ENCODE measurements at regions not wholly inside any gene's neighbourhood (a gene's known extent, or its start where the extent isn't known, plus 50 kb on each side); places are given as distances from the start of the nearest gene placed in this dataset.

DNA sequence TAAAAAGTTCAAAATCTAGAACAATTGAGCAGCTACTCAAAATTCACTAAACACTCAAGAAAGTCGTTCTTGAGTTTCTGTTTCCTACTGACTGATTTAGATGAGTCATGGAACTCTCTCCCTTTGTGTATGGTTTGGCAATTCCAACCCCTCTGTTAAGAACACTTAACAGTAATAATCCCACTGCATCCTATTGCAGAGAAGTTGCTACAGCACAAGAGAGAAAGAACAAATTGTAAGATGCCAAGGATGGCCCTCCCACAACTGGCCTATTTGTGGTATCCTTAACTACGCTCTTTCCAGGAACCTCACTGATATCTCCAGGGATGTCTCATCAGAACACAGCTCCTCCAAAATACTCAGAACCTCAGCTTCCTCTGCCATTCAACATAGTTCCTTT is 701.8 kb upstream of the TENM3 start:
- no peaks in the 10 kb centered on the region for H3K9me3 ChIP-seq
- TF ChIP-seq, protein P1, sequence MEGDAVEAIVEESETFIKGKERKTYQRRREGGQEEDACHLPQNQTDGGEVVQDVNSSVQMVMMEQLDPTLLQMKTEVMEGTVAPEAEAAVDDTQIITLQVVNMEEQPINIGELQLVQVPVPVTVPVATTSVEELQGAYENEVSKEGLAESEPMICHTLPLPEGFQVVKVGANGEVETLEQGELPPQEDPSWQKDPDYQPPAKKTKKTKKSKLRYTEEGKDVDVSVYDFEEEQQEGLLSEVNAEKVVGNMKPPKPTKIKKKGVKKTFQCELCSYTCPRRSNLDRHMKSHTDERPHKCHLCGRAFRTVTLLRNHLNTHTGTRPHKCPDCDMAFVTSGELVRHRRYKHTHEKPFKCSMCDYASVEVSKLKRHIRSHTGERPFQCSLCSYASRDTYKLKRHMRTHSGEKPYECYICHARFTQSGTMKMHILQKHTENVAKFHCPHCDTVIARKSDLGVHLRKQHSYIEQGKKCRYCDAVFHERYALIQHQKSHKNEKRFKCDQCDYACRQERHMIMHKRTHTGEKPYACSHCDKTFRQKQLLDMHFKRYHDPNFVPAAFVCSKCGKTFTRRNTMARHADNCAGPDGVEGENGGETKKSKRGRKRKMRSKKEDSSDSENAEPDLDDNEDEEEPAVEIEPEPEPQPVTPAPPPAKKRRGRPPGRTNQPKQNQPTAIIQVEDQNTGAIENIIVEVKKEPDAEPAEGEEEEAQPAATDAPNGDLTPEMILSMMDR (IDR thresholded peaks at IDR 0.05) = no peak
- H3K36me3 ChIP-seq = no peaks in the 10 kb centered on the region
- no peaks in the 10 kb centered on the region for H3K27me3 ChIP-seq
- H3K4me3 ChIP-seq (ENCODE audit: low read depth in 1 of 2, low read length in 1 of 2) = no peak overlapping the region
- no peak overlapping the region for H3K27ac ChIP-seq
- no peaks in the 10 kb centered on the region for H3K4me1 ChIP-seq (ENCODE audit: control insufficient read depth in 1 of 2, insufficient read depth in 1 of 2, low read depth in 1 of 2, low read length in 1 of 2)

DNA sequence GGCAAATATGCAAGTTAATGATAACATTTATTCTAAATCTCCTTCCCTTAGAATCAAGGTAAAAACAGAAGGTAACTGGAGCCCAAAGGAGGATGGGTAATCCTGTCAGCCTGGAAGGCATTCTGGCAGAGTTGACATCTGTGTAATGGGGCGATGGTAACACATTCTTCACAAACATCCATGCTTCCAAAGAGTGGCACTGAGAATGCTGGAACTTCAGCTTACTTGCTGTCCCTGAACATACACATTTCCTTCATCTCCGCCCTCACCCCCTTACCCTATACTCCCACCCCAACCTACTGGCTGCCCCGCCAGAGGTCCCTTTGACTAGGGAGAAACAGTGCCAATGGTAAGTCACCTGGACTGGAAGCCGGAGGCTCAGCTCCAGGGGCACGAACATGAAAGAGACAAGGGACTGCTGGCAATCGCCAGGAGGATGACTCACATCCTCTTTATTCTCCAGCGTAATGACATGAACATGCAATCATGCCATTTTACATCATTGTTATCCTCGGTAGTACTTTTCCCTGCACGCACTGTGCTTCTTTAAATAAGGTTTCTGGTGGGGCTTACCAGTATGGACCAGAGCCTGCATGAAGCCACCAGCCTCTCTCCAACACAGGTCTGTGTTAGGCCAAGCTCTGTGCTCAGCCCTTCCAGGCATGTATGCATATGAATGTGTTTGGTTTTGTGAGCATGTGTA is 694.2 kb upstream of the TENM3 start:
- H3K27ac ChIP-seq = no peak overlapping the region
- TF ChIP-seq, protein P1 (IDR thresholded peaks at IDR 0.05) = no peak
- H3K4me1 ChIP-seq (ENCODE audit: control insufficient read depth in 1 of 2, insufficient read depth in 1 of 2, low read depth in 1 of 2, low read length in 1 of 2) = no peaks in the 10 kb centered on the region
- no peaks in the 10 kb centered on the region for H3K36me3 ChIP-seq
- no peak overlapping the region for H3K4me3 ChIP-seq (ENCODE audit: low read depth in 1 of 2, low read length in 1 of 2)
- no peaks in the 10 kb centered on the region for H3K27me3 ChIP-seq
- no peaks in the 10 kb centered on the region for H3K9me3 ChIP-seq

DNA sequence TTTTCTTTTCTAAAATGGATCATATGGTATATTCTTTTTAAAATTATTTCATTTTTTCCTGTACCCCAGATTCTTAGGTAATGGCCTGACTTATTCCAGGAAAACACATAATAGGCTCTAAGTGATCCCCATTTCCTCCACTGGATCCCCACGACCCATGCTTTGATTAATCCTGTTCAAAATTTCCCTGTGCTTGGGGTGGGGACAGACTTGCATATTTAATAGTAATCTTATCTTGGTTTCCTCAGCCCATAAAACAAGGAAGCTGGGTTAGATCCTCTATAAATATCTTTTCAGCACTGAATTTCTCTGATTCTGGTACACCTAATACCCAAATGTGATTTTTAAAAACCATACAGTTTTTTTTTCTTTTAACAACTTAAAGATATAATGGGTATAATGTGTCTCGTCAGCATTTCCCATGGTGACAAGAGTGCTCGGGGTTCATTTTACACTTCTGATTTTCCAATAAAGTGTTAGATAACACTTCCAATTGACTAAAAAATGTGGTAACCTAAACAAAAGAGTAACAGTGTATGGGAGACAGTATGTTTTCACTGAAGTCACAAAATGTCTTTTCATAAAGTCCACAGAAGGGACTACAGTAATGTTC is 693.5 kb upstream of the TENM3 start:
- no peaks in the 10 kb centered on the region for H3K27me3 ChIP-seq
- TF ChIP-seq, protein P1 (IDR thresholded peaks at IDR 0.05) = no peak
- no peaks in the 10 kb centered on the region for H3K36me3 ChIP-seq
- no peaks in the 10 kb centered on the region for H3K4me1 ChIP-seq (ENCODE audit: control insufficient read depth in 1 of 2, insufficient read depth in 1 of 2, low read depth in 1 of 2, low read length in 1 of 2)
- H3K4me3 ChIP-seq (ENCODE audit: low read depth in 1 of 2, low read length in 1 of 2) = no peak overlapping the region
- H3K27ac ChIP-seq = no peak overlapping the region
- H3K9me3 ChIP-seq = no peaks in the 10 kb centered on the region

DNA sequence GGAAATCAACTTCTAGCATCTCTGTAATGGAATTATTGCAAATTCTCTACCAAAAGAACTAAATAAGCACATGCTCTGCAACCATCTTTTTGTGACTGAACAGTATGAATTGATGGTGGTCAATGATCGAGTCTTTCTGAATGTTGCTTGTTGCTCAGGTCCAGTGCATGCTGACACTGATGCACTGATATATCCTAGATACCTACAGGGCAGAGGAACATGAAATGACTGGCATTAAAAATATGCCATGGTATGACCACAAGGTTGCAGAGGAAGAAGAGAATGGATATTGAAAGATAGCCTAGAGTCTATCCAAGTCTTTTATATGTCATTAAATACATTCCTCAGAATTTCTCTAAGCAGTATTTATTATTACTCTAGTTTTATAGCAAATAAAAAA is 692.8 kb upstream of the TENM3 start:
- TF ChIP-seq, protein P1 (IDR thresholded peaks at IDR 0.05) = no peak
- Histone ChIP-seq H3K36me3 (no peaks in the 10 kb centered on the region), H3K9me3 (no peaks in the 10 kb centered on the region), H3K4me3 (ENCODE audit: low read depth in 1 of 2, low read length in 1 of 2) (no peak overlapping the region), H3K27me3 (no peaks in the 10 kb centered on the region), H3K27ac (no peak overlapping the region), H3K4me1 (ENCODE audit: control insufficient read depth in 1 of 2, insufficient read depth in 1 of 2, low read depth in 1 of 2, low read length in 1 of 2) (no peaks in the 10 kb centered on the region)

DNA sequence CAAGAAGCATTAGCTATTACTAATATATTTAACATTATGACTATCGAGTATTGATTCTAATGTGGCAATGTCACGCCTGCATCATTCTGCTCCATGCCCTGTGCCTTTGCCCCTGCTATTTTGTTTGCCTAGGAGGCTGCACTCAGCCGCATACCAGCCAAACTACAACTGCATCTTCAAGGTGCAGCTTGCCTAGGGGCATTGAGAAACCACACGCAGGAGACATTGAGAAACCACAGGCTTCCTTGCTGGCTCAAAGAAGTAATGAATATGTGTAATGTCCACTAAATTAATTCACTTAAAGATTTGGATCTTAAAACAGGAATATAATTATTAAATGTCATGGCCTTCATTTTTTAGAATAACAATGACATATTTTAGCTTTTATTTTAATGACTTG is 683.6 kb upstream of the TENM3 start:
- Histone ChIP-seq H3K27me3 (no peaks in the 10 kb centered on the region), H3K27ac (no peak overlapping the region), H3K4me3 (ENCODE audit: low read depth in 1 of 2, low read length in 1 of 2) (no peak overlapping the region), H3K9me3 (no peaks in the 10 kb centered on the region), H3K4me1 (ENCODE audit: control insufficient read depth in 1 of 2, insufficient read depth in 1 of 2, low read depth in 1 of 2, low read length in 1 of 2) (no peaks in the 10 kb centered on the region), H3K36me3 (no peaks in the 10 kb centered on the region)
- TF ChIP-seq, protein P1 (IDR thresholded peaks at IDR 0.05) = no peak
